ENCODE measurements at regions not wholly inside any gene's neighbourhood (a gene's known extent, or its start where the extent isn't known, plus 50 kb on each side); places are given as distances from the start of the nearest gene placed in this dataset.

- TF ChIP-seq CTCF (IDR thresholded peaks at IDR 0.05) (no peak), POLR2AphosphoS5 (IDR thresholded peaks at IDR 0.05; ENCODE audit: low read depth, low read length) (no peak), REST (IDR thresholded peaks at IDR 0.05; ENCODE audit: insufficient read depth in 1 of 2, low read depth in 2 of 2, low read length in 1 of 2) (no peak)
Measured at GRCh38 chr10:71084818-71085126, 127.6 kb upstream of the UNC5B start.

All from Panc1 (cell line).